GM20000 (cell line): ENCODE measurements at regions not wholly inside any gene's neighbourhood (a gene's known extent, or its start where the extent isn't known, plus 50 kb on each side); places are given as distances from the start of the nearest gene placed in this dataset.

Experiments used
- DNase-seq: peaks from one replicate; pipeline ENCODE4 v3.0.0; 2012; ENCODE audit warnings: low spot score
- TF ChIP-seq, protein P1 (sequence below): IDR thresholded peaks from 2 replicates; pipeline ENCODE4 v1.5.1; 2012; ENCODE audit warnings: mild to moderate bottlenecking, control low read depth; ENCODE audit errors: extremely low read depth, missing control alignments

DNA sequence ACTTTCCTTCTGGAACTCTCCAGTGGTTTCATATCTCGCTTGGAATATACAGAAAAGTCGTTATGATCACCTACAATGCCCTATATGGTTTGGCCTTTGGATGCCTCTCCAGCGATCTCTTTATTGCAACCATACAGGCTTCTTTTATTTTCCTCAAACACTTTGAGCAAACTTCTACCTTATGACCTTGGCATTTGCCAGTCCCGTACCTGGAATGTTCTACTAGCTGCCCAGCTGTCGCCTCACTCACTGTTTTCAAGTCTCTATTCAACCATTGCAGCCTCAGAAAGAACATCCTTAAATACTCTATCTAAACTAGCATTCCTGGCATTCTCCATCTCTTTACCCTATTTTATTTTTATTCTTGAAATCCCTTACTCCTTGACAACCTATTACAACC, 50.4 kb upstream of the NEDD9 start:
- DNase-seq: no peak
- TF ChIP-seq, protein P1, sequence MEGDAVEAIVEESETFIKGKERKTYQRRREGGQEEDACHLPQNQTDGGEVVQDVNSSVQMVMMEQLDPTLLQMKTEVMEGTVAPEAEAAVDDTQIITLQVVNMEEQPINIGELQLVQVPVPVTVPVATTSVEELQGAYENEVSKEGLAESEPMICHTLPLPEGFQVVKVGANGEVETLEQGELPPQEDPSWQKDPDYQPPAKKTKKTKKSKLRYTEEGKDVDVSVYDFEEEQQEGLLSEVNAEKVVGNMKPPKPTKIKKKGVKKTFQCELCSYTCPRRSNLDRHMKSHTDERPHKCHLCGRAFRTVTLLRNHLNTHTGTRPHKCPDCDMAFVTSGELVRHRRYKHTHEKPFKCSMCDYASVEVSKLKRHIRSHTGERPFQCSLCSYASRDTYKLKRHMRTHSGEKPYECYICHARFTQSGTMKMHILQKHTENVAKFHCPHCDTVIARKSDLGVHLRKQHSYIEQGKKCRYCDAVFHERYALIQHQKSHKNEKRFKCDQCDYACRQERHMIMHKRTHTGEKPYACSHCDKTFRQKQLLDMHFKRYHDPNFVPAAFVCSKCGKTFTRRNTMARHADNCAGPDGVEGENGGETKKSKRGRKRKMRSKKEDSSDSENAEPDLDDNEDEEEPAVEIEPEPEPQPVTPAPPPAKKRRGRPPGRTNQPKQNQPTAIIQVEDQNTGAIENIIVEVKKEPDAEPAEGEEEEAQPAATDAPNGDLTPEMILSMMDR: no peak
